Endothelial cell of umbilical vein (primary cell): ENCODE measurements at regions not wholly inside any gene's neighbourhood (a gene's known extent, or its start where the extent isn't known, plus 50 kb on each side); places are given as distances from the start of the nearest gene placed in this dataset.

ENCODE experiments used
- CTCF ChIP-seq, 2 donors: IDR thresholded peaks; 1 replicate in 1 of 2; 2 replicates in 1 of 2; pipeline ENCODE4 v1.5.1; 2011; ENCODE audit warnings: low read length in 2 of 2, mild to moderate bottlenecking in 2 of 2, moderate library complexity in 2 of 2, control low read depth in 1 of 2, inconsistent platforms in 1 of 2, low read depth in 1 of 2; ENCODE audit not compliant: insufficient read depth in 1 of 2; ENCODE audit errors: extremely low read depth in 1 of 2
- EZH2 ChIP-seq: IDR thresholded peaks from 2 replicates; pipeline ENCODE4 v1.6.1; 2012; ENCODE audit warnings: borderline replicate concordance, low read depth, mild to moderate bottlenecking, moderate library complexity, low read length, inconsistent platforms; ENCODE audit not compliant: severe bottlenecking
- FOS ChIP-seq: IDR thresholded peaks from 2 replicates; pipeline ENCODE4 v1.6.1; 2011; ENCODE audit warnings: mild to moderate bottlenecking, low read length, moderate library complexity, borderline replicate concordance; ENCODE audit not compliant: insufficient read depth
- JUN ChIP-seq: IDR thresholded peaks from 2 replicates; pipeline ENCODE4 v1.6.1; 2011; ENCODE audit warnings: borderline replicate concordance, low read depth; ENCODE audit not compliant: insufficient read length, insufficient read depth
- MYC ChIP-seq: IDR thresholded peaks from one replicate; pipeline ENCODE4 v1.6.1; 2011; ENCODE audit warnings: mild to moderate bottlenecking, low read depth, low read length
- POLR2A ChIP-seq: IDR thresholded peaks from 2 replicates; pipeline ENCODE4 v1.6.1; 2012; ENCODE audit warnings: low read depth, mild to moderate bottlenecking, control low read depth, low read length
- POLR2AphosphoS5 ChIP-seq: IDR thresholded peaks from 2 replicates; pipeline ENCODE4 v1.6.1; 2012; ENCODE audit warnings: low read depth, mild to moderate bottlenecking, control low read depth, low read length, moderate library complexity; ENCODE audit not compliant: insufficient read depth
- TF ChIP-seq, protein P1 (sequence below): IDR thresholded peaks from 2 replicates; pipeline ENCODE4 v1.6.1; 2011; ENCODE audit not compliant: insufficient read depth, insufficient read length

DNA sequence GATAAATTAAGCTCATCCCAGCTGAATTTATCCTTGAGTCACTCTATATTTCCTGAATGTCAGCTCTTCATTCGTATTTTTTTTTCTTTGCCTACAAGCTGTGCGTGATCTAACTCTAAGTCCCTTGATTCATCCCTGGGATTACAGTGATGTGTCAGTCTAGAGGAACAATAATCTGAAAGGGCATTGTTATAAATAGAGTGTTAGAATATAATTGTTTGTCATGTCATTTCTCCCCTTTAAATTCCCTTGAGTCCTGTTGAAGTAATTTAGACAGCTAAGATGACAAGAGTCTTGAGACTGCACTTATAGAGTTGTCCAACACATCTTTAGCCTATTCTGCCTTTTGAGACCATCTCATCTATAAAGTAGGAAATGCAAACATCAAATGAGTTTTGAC is 621.8 kb downstream of the ZIC1 start:
- TF ChIP-seq CTCF (IDR thresholded peaks at IDR 0.05; ENCODE audit: extremely low read depth in 1 of 2, insufficient read depth in 1 of 2, low read depth in 1 of 2, low read length in 2 of 2) (no peak), POLR2AphosphoS5 (no peak), POLR2A (no peak), EZH2 (no peak), FOS (no peak), JUN (no peak), MYC (no peak)
- TF ChIP-seq, protein P1, sequence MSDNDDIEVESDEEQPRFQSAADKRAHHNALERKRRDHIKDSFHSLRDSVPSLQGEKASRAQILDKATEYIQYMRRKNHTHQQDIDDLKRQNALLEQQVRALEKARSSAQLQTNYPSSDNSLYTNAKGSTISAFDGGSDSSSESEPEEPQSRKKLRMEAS: no peak
